HG03565 (cell line): ENCODE measurements at regions not wholly inside any gene's neighbourhood (a gene's known extent, or its start where the extent isn't known, plus 50 kb on each side); places are given as distances from the start of the nearest gene placed in this dataset.
"Not testable (repeated sequence)": the region's sequence is repeated elsewhere in the genome, so short reads cannot be mapped to it uniquely, and the experiment has no call there.

ENCODE experiments used
- ATAC-seq: cut with Tn5 transposase; IDR thresholded peaks from one replicate; pipeline ENCODE4 v1.9.1; 2021; ENCODE audit warnings: mild to moderate bottlenecking, moderate library complexity; ENCODE audit not compliant: unreplicated experiment

DNA sequence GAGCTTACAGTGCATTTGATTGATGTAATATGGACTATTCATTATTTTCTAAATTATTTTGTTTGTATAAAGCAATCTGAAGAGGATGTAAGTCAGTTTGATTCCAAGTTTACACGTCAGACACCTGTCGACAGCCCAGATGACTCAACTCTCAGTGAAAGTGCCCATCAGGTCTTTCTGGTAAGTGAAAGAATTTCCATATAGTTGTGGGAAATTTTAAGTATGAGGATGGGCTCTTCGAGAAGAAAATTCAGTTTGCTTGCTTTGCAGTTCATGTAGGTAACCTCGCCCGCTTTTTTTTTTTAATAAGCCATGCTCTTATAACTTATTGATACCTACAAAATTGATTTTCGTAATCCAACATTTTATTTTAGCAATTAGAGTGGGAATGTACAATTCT is 151.6 kb downstream of the CDRT15L2 start:
- not testable (repeated sequence) for ATAC-seq

DNA sequence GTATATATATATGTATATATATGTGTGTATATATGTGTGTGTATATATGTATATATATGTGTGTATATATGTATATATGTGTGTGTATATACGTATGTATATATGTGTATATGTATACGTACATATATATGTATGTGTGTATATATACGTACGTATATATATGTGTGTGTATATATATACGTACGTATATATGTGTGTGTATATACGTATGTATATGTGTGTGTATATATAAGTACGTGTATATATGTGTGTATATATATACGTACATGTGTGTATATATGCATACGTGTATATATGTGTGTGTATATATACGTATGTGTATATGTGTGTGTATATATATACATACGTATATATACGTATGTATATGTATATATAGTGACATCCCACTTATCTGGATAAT is 154.4 kb downstream of the CDRT15L2 start:
- ATAC-seq, result no peak

DNA sequence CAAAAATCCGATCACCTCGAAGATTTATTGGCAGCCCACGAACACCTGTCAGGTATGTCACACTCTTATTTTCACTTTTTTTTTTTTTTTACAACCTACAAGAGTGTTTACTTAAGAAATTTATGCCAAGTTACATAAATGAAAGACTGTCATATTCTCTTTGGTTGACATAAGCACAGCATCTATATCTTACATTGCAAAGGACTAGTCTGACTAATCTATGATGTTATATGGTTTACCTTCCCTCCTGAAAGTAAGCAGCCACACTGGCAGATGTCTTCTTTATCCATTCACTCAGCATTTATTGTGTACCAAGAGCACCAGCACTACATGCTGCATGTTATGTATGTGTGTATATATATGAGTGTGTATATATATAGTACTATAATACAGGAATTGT is 156.3 kb downstream of the CDRT15L2 start:
- ATAC-seq, result no peak

DNA sequence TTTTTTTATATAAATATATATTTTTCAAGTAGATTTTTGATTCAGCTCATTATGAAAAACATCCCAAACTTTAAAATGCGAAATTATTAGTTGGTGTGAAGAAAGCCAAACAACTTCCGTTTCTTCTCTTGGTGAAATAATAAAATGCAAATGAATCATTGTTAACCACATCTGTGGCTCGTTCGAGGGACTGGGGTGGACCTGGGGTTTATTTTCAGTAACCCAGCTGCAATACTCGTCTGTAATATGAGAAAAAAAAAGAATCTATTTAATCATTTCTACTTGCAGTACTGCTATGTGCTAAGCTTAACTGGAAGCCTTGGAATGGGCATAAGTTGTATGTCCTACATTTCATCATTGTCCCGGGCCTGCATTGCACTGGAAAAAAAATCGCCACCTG is 158.1 kb downstream of the CDRT15L2 start:
- ATAC-seq, result not testable (repeated sequence)

DNA sequence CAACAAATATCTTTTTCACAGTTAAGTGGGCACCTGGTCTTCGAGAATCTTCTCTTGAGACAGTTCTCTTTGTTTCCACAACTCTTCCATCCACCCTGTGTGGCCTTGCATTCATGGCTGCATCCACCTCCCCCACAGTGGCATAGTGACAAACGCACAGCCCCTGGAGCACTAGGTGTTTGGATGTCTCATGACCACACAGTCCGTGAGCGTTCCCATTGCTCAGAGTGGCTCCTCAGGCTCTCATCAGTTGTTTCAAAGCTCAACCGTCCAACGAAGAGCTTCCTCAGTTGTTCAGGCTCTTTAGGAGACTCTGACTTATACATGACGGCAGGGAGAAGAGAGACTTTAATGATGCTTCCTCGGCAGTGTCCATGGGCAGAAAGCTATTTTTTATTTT is 191.6 kb downstream of the CDRT15L2 start:
- no peak for ATAC-seq

DNA sequence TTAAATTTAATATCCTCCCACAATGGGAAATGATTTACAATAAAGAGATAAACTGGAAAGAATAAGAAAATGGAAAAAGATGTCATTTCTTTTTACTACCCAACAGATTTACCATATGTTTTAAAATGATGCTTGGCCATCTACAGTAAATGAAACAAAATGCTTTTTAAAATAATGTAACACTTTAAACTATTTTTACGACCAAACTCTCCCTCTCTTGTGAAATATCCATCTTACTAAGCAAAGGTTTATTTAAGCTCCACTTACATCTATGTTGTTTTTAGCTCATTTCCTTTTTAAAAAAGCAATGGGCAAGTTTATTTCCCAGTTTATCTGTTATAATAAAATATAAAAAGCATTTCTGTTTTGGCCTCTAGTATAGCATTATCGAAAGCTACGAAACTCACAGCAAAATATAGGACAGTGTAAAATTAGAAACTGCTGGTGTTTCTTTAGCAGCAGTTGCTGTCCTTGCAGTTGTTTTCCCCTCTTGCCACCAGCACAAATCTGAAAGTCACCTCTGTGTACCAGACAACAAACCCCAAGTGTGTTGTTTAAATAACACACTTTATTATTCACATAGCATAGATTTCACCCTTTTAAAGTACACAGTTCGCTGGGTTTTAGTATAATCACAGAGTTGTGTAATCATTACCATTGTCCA is 195.1 kb downstream of the CDRT15L2 start:
- ATAC-seq, result no peak

DNA sequence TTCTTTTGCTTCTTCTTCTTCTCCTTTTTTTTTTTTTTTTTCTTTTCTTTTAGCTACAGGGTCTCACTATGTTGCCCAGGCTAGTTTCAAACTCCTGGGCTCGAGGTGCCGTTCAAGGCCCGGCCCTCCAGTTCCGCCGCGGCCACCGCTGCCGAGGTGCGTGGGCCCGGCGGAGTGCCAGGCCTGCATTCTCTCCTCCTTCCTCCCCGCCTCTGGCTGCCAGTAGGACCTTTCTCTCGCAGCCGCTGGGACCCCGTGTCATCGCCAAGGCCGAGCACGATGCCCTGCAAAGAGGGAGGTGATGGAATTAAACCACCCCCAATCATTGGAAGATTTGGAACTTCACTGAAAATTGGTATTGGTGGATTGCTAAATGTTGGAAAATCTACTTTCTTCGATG is 195.8 kb downstream of the CDRT15L2 start:
- ATAC-seq, result no peak

DNA sequence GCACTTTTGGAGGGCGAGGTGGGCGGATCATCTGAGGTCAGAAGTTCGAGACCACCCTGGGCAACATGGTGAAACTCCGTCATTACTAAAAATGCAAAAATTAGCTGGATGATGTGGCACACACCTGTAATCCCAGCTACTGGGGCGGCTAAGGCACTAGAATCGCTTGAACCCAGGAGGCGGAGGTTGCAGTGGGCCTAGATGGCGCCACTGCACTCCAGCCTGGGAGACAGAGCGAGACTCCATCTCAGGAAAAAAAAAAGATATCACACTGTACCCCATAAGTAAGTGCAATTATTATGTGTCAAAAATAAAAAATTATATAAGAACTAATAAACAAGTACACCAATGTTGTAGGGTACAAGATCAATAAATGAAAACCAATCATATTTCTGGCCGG is 200.0 kb downstream of the CDRT15L2 start:
- no peak for ATAC-seq

DNA sequence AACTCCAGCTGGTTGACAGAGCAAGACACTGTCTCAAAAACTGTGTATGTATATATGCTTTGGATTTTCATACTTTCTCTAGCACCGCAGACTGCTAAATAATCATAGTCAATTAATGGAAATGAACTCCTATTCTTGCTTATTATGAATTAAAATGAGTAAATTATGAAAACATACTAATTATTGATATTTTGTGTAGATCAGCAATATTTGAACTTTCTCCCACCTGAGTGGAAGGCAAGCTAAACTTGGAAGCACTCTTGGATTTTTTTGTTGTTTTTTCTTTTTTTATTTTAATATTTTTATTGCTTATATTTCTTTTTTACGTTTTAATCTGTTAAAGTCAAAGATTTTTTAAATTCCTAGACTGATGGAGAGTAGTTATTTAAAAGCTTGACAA is 201.7 kb downstream of the CDRT15L2 start:
- ATAC-seq, result no peak

DNA sequence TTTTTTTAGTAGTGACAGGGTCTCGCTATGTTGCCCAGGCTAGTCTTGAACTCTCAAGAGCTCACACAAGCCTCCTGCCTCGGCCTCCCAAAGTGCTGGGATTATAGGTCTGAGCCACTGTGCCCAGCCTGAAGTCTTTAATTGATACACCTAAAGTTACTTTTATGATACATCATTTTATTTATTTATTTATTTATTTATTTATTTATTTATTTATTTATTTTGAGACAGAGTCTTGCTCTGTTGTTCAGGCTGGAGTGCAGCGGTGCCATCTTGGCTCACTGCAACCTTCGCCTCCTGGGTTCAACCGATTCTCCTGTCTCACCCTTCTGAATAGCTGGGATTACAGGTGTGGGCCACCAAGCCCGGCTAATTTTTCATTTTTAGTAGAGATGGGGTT is 202.3 kb downstream of the CDRT15L2 start:
- not testable (repeated sequence) for ATAC-seq

DNA sequence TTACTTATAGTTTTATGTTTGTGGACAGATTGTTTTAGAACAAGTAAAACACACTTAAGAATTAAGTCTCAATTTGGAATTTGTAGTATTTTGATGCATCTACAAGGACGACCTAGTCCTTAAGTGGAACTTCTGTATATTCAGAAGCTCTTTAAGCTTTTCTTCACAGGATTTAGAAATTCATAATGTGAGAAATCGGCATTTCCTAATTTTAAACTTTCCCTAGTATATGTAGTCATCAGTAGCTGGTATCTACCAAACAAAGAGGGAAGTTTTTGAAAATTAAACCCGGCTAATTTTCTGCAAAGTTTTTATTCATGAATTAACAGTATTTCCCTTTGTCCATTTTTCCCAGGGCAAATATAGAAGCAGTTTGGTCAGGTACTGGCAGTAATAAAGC is 203.6 kb downstream of the CDRT15L2 start:
- ATAC-seq, result no peak

DNA sequence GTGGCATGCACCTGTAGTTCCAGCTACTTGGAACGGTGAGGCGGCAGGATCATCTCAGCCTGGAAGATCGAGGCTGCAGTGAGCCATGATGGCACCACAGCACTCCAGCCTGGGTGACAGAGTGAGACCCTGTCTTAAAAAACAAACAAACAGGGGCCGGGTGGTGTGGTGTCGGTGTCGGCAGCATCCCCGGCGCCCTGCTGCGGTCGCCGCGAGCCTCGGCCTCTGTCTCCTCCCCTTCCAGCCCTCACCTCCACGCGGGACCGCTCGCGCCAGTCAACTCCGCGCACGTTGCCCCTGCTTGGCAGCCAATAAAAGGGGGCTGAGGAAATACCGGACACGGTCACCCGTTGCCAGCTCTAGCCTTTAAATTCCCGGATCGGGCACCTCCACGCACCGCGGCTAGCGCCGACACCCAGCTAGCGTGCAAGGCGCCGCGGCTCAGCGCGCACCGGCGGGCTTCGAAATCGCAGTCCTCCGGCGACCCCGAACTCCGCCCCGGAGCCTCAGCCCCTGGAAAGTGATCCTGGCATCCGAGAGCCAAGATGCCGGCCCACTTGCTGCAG is 204.7 kb downstream of the CDRT15L2 start:
- ATAC-seq, result no peak

DNA sequence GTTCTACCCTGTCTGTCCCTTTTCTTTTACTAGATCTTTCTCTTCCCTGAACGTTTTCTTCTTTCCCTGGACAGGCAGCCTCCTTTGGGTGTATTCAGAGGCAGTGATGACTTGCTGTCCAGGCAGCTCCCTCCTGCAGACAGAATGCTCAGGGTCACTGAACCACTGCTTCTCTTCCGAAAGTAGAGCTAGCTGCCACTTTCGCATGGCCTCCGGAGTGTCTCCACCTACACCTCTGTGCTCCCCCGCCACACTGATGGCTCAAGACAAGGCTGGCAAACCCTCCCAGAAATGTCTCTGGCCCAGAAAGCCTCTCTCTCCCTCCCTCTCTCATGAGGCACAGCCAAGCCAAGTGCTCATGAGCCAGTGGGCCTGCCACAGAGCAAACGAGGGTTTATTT is 207.8 kb downstream of the CDRT15L2 start:
- ATAC-seq, result no peak

DNA sequence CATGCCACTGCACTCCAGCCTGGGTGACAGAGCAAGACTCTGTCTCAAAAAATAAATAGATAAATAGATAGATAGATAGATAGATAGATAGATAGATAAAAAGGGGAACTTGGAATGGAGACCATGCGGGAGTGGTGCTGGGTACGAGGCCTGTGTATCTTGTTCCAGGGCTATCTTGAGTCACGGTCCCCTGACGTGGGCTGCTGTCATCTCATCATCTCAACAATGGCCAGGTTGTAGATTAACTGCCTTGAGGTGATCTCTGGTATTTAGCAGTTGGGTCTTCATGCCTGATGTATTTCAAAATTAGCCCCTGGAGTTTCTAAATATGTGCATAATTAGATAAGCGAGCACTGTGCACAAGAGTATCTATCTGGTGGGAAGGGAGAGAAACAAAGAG is 212.1 kb downstream of the CDRT15L2 start:
- ATAC-seq, result no peak

DNA sequence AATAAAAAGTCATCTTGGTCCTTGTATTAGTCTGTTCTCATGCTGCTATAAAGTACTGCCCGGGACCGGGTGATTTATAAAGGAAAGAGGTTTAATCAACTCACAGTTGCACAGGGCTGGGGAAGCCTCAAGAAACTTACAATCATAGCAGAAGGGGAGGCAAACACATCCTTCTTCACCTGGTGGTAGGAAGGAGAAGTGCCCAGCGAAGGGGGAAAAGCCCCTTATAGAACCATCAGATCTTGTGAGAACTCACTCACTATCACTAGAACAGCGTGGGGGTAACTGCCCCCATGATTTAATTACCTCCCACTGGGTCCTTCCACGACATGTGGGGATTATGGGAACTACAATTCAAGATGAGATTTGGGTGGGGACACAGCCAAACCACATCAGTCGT is 215.0 kb downstream of the CDRT15L2 start:
- not testable (repeated sequence) for ATAC-seq

DNA sequence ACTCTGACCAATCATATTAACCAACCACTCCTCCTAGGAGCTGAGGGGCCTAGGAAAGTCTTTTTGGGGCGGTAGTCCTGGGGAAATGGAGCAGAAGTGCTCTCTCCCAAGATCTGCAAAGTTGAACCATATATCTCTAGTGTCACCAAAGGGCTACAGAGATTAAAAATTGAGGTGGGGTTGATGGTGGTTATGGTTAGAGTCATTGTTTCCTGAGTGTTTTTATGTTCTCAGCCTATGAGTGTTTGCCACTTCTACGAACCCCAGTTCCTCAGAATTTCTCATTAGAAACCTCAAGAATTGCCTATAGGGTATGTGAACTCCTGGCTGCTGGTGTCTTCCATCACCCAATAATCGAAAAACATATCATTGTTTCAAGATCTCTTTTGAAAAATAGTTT is 217.8 kb downstream of the CDRT15L2 start:
- ATAC-seq, result no peak

DNA sequence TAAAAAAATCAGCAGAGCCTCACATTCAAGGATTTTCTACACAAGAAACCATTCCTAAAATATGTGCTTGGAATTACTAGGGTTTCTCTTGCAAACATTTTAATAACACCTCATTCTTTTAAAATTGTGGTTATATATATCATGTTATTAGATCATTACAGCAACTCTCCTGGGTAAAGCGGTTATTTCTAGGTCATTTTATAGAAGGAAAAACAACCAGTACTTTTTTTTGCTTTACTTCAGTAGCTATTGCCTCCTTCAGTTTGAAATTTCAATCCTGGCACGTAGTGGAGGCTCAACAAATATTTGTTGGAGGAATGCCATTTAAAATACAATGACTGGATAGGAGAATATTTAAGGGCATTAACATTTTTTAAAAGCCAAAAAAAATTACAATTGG is 220.6 kb downstream of the CDRT15L2 start:
- no peak for ATAC-seq

DNA sequence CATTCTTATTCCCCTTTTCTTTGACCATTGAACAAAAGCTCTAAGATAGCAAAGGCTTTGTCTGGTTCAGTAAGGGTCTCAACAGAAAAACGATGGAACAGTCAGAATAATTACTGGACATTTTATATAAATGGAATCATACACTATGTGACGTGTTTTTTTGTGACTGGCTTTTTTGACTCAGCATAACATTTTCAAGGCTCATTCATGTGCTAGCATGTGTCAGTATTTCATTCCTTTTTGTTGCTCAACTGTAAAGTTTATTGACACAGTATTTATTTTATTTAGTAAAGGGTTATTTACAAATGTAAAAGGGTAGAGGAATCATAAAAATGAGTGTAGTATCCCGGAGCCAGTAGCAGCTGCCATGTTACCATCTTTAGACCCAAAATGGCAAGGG is 226.2 kb downstream of the CDRT15L2 start:
- ATAC-seq, result no peak

DNA sequence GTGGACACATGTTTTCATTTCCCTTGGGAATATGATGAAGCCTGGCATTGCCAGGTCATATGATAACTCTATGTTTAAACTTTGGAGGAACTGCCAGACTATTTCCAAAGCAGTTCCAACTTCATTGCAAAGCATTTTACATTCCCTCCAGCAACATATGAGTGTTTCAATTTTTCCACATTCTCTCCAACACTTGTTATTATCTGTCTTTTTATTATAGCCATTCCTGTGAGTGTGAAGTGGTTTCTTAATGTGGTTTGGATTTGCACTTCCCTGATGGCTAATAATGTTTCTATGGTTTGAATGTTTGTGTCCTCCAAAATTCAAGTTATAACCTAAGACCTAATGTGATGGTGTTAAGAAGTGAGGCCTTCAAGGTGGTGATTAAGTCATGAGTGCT is 228.0 kb downstream of the CDRT15L2 start:
- ATAC-seq, result not testable (repeated sequence)

DNA sequence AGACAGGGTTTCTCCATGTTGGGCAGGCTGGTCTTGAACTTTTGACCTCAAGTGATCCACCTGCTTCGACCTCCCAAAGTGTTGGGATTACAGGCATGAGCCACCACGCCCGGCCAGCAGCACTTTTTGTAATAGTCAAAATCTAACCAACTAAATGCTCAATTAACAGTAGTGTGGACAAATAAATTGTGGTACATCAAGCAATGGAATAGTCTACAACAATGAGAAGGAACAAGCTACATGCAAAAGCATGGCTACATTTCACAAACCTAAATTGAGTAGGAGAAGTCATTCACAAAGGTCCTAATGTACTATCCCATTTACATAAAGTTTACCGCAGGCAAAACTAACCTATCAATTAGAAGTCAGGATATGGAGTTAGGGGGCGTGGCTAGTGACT is 227.4 kb downstream of the USP22 start:
- ATAC-seq, result not testable (repeated sequence)

DNA sequence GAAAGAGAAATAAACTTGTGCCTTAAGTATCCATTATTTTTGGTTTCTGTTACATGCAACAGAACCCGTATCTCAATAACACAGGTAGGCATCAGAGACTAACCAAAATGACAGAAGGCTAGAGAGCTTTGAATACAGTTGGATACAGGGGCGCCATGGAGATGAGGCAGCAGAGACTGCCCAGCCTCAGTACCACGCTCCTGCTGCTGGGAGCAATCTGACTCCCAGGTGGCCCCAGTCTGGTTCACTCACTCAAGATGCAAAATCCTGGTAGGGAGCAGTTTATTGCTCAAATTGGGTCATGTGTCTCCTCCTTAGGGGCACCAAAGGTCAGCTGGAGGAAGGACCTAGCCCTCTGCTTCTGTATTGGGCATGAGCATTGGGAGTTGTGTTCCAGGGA is 218.9 kb downstream of the USP22 start:
- no peak for ATAC-seq

DNA sequence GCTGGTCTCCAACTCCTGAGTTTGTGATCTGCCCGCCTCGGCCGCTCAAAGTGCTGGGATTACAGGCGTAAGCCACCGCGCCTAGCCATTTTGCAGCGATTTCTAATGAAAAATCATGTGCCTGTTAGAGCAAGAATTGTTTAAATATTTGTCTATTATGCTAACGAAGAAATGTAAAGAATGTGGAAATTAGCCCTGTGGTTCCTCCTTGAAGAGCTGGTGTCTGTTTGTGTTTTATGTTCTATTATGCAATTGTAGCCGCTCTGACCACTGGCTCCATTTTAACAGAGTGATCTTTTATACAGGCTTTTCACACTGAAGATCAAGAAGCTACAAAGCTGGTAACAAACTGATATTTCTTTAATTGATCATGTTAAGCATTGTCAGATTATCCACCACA is 217.3 kb downstream of the USP22 start:
- ATAC-seq, result no peak

DNA sequence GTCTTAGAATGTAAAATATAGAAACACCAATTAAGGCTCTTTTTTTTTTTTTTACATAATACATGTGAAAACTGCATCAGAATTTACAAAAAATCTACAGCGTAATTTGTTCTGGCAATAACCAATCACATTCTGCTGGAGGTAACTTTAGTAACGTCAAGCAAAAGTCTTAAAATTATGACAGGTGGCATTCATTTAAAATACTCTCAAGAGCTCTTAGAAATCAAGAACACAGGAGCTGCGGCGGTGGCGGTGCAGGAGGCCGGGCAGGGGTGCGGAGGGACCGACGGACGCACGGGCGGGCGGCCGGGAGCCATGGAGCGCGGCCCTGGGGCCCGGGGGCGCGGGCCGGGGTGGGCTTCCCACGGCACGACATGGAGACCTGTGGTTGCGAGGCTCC is 202.4 kb downstream of the USP22 start:
- ATAC-seq, result not testable (repeated sequence)
